Endodermal cell (in vitro differentiated cells): ENCODE measurements at regions not wholly inside any gene's neighbourhood (a gene's known extent, or its start where the extent isn't known, plus 50 kb on each side); places are given as distances from the start of the nearest gene placed in this dataset.

Source experiments
- DNase-seq: peaks from one replicate; pipeline ENCODE4 v3.0.0-alpha.2; 2017
- H3K27ac ChIP-seq: 2 replicates; pipeline ENCODE4 v1.5.1; 2013; ENCODE audit warnings: mild to moderate bottlenecking, low read depth, low read length, moderate library complexity
- H3K27me3 ChIP-seq: 2 replicates; pipeline ENCODE4 v1.6.1; 2013; ENCODE audit warnings: mild to moderate bottlenecking, low read length, moderate library complexity; ENCODE audit not compliant: insufficient read depth, control insufficient read depth, poor library complexity, severe bottlenecking
- H3K36me3 ChIP-seq: 2 replicates; pipeline ENCODE4 v1.7.0; 2013; ENCODE audit warnings: mild to moderate bottlenecking, low read length, moderate library complexity; ENCODE audit not compliant: control insufficient read depth, insufficient read depth
- H3K4me1 ChIP-seq: one replicate; pipeline ENCODE4 v1.7.0; 2013; ENCODE audit warnings: low read length; ENCODE audit not compliant: control insufficient read depth, insufficient read depth
- H3K4me3 ChIP-seq: 2 replicates; pipeline ENCODE4 v1.5.1; 2013; ENCODE audit warnings: mild to moderate bottlenecking, low read length, moderate library complexity
- H3K9ac ChIP-seq: 2 replicates; pipeline ENCODE4 v1.6.1; 2013; ENCODE audit warnings: mild to moderate bottlenecking, low read length, moderate library complexity; ENCODE audit not compliant: poor library complexity, severe bottlenecking; ENCODE audit errors: extremely low read depth
- H3K9me3 ChIP-seq: 2 replicates; pipeline ENCODE4 v1.6.1; 2013; ENCODE audit warnings: mild to moderate bottlenecking, low read length, moderate library complexity; ENCODE audit not compliant: control insufficient read depth
- H3K27ac Mint-ChIP-seq: 2 replicates; pipeline ENCODE4 v1.8.0; 2020; ENCODE audit warnings: mixed read lengths
- H3K27me3 Mint-ChIP-seq: 2 replicates; pipeline ENCODE4 v1.8.0; 2021; ENCODE audit warnings: mild to moderate bottlenecking, mixed read lengths; ENCODE audit not compliant: insufficient read depth
- H3K36me3 Mint-ChIP-seq: 2 replicates; pipeline ENCODE4 v1.8.0; 2020; ENCODE audit warnings: low read depth, mixed read lengths
- H3K4me1 Mint-ChIP-seq: 2 replicates; pipeline ENCODE4 v1.8.0; 2020; ENCODE audit warnings: mixed read lengths
- H3K4me3 Mint-ChIP-seq: 2 replicates; pipeline ENCODE4 v1.8.0; 2020; ENCODE audit warnings: mild to moderate bottlenecking, moderate library complexity, mixed read lengths
- H3K9me3 Mint-ChIP-seq: 2 replicates; pipeline ENCODE4 v1.8.0; 2020; ENCODE audit warnings: mild to moderate bottlenecking, mixed read lengths
- CTCF ChIP-seq: fragments of 200-600 bp; sonication (generic); conservative IDR thresholded peaks from 2 replicates; pipeline ENCODE4 v1.5.0; 2021; ENCODE audit warnings: antibody characterized with exemption, mild to moderate bottlenecking
- WGBS, 2 experiments: methylation state at CpG; one replicate each; pipeline versions ENCODE4 v1.1.5 to v1.1.7; 2013; ENCODE audit warnings: missing lambda C conversion rate in 2 of 2, mixed read lengths in 1 of 2; ENCODE audit not compliant: insufficient coverage in 1 of 2, insufficient read length in 1 of 2; 5-methylcytosine and 5-hydroxymethylcytosine counted together

GRCh38 chr7:110296321-110296720 lies 794.6 kb upstream of the LRRN3 start:
- H3K36me3 ChIP-seq, result no peaks in the 10 kb centered on the region
- 97 to 100% methylated on average over 1 of the region's 1 CpG for WGBS, 2 experiments
- no peak for DNase-seq
- peaks cover 15% of the 10 kb centered on the region for H3K4me1 Mint-ChIP-seq
- H3K9me3 Mint-ChIP-seq, result peaks cover 6% of the 10 kb centered on the region
- no peak overlapping the region for H3K4me3 ChIP-seq
- H3K4me3 Mint-ChIP-seq, result no peak overlapping the region
- H3K4me1 ChIP-seq, result no peaks in the 10 kb centered on the region
- no peak overlapping the region for H3K27ac ChIP-seq
- no peaks in the 10 kb centered on the region for H3K27me3 ChIP-seq
- H3K9me3 ChIP-seq, result peaks cover 8% of the 10 kb centered on the region
- no peaks in the 10 kb centered on the region for H3K27me3 Mint-ChIP-seq
- H3K9ac ChIP-seq, result no peak overlapping the region
- no peak for TF ChIP-seq CTCF
- peaks cover 4% of the 10 kb centered on the region for H3K36me3 Mint-ChIP-seq
- no peak overlapping the region for H3K27ac Mint-ChIP-seq

- Mint-ChIP-seq H3K4me1 (peaks cover 18% of the 10 kb centered on the region), H3K36me3 (no peaks in the 10 kb centered on the region), H3K27me3 (no peaks in the 10 kb centered on the region), H3K4me3 (no peak overlapping the region), H3K27ac (no peak overlapping the region), H3K9me3 (peaks cover 14% of the 10 kb centered on the region)
- Histone ChIP-seq H3K36me3 (no peaks in the 10 kb centered on the region), H3K9ac (no peak overlapping the region), H3K4me1 (no peaks in the 10 kb centered on the region), H3K4me3 (no peak overlapping the region), H3K27me3 (no peaks in the 10 kb centered on the region), H3K9me3 (peaks cover 24% of the 10 kb centered on the region), H3K27ac (no peak overlapping the region)
- 67% methylated on average over 1 of the region's 1 CpG; no CpG with 5 or more reads in 1 of the 2 experiments for WGBS, 2 experiments
- DNase-seq, result no peak
- TF ChIP-seq CTCF, result no peak
Measured at GRCh38 chr7:110307776-110308175, 783.2 kb upstream of the LRRN3 start.

GRCh38 chr7:110308791-110309190 lies 782.1 kb upstream of the LRRN3 start:
- Mint-ChIP-seq H3K27ac (no peak overlapping the region), H3K27me3 (no peaks in the 10 kb centered on the region), H3K36me3 (no peaks in the 10 kb centered on the region), H3K4me1 (peaks cover 13% of the 10 kb centered on the region), H3K9me3 (peaks cover 14% of the 10 kb centered on the region), H3K4me3 (no peak overlapping the region)
- peak; percentile 61 for DNase-seq
- peaks cover 24% of the 10 kb centered on the region for H3K9me3 ChIP-seq
- TF ChIP-seq CTCF, result no peak
- H3K27me3 ChIP-seq, result no peaks in the 10 kb centered on the region
- no peak overlapping the region for H3K27ac ChIP-seq
- H3K4me3 ChIP-seq, result no peak overlapping the region
- H3K9ac ChIP-seq, result no peak overlapping the region
- H3K4me1 ChIP-seq, result no peaks in the 10 kb centered on the region
- no peaks in the 10 kb centered on the region for H3K36me3 ChIP-seq
- 92% methylated on average over 2 to 5 of the region's 5 CpGs for WGBS, 2 experiments
